K562 (cell line): ENCODE measurements at regions not wholly inside any gene's neighbourhood (a gene's known extent, or its start where the extent isn't known, plus 50 kb on each side); places are given as distances from the start of the nearest gene placed in this dataset.

Experiments
- GTF2F1 ChIP-seq: IDR thresholded peaks from 2 replicates; pipeline ENCODE4 v1.6.1; 2011; ENCODE audit warnings: low read depth, low read length, improper control_type of control experiment
- HDAC6 ChIP-seq: IDR thresholded peaks from 2 replicates; pipeline ENCODE4 v1.6.1; 2012; ENCODE audit warnings: low read depth, mild to moderate bottlenecking, control low read depth, inconsistent platforms, low read length, moderate library complexity
- MBD2 ChIP-seq: sonication (generic); IDR thresholded peaks from 2 replicates; pipeline ENCODE4 v1.6.1; 2016; ENCODE audit warnings: low read depth, borderline replicate concordance
- MEIS2 ChIP-seq: fragments of 450-650 bp; IDR thresholded peaks from 2 replicates; pipeline ENCODE4 v1.6.1; 2014; ENCODE audit warnings: mild to moderate bottlenecking; ENCODE audit not compliant: partially characterized antibody
- NCOA2 ChIP-seq, 2 experiments: fragments of 450-650 bp; IDR thresholded peaks; 2 replicates each; pipeline ENCODE4 v1.6.1; 2018; ENCODE audit warnings: mild to moderate bottlenecking in 2 of 2, moderate library complexity in 1 of 2; ENCODE audit not compliant: partially characterized antibody in 2 of 2
- PHF21A ChIP-seq: fragments of 450-650 bp; IDR thresholded peaks from 2 replicates; pipeline ENCODE4 v1.6.1; 2017; ENCODE audit warnings: low read depth, borderline replicate concordance
- RCOR1 ChIP-seq, 2 experiments: IDR thresholded peaks; 2 replicates each; pipeline ENCODE4 v1.6.1; 2012; ENCODE audit warnings: low read depth in 2 of 2, low read length in 2 of 2, borderline replicate concordance in 1 of 2, improper control_type of control experiment in 1 of 2
- SNIP1 ChIP-seq: fragments of 450-650 bp; IDR thresholded peaks from 2 replicates; pipeline ENCODE4 v1.7.1; 2017; ENCODE audit warnings: low read depth, mild to moderate bottlenecking
- SRSF3 ChIP-seq: fragments of 200-400 bp; formaldehyde crosslinking; IDR thresholded peaks from 2 replicates; pipeline ENCODE4 v1.6.1; 2016; ENCODE audit warnings: mild to moderate bottlenecking, low read length, moderate library complexity; ENCODE audit not compliant: insufficient read depth
- ZBTB8A ChIP-seq: fragments of 450-650 bp; IDR thresholded peaks from 2 replicates; pipeline ENCODE4 v1.6.1; 2018; ENCODE audit warnings: mild to moderate bottlenecking, moderate library complexity; ENCODE audit not compliant: partially characterized antibody
- ZFP1 ChIP-seq: fragments of 450-650 bp; formaldehyde crosslinking; IDR thresholded peaks from 2 replicates; pipeline ENCODE4 v1.4.0; 2020; ENCODE audit warnings: mild to moderate bottlenecking, mixed read lengths
- ZFP30 ChIP-seq: fragments of 250-450 bp; sonication (Bioruptor Pico); IDR thresholded peaks from 2 replicates; pipeline ENCODE4 v1.8.0; 2022; ENCODE audit warnings: moderate library complexity, mild to moderate bottlenecking, inconsistent platforms, borderline replicate concordance
- ZNF134 ChIP-seq: fragments of 250-450 bp; sonication (Bioruptor Pico); conservative IDR thresholded peaks from 2 replicates; pipeline ENCODE4 v1.4.0; 2020
- TF ChIP-seq, protein P1 (sequence below): fragments of 450-650 bp; IDR thresholded peaks from 2 replicates; pipeline ENCODE4 v1.6.1; 2016; ENCODE audit warnings: low read depth
- TF ChIP-seq, protein P2 (sequence below): fragments of 450-650 bp; IDR thresholded peaks from 2 replicates; pipeline ENCODE4 v1.6.1; 2016; ENCODE audit warnings: antibody characterized with exemption
- TF ChIP-seq, protein P3 (sequence below): fragments of 250-450 bp; sonication (Bioruptor Pico); IDR thresholded peaks from 2 replicates; pipeline ENCODE4 v1.5.1; 2021; ENCODE audit warnings: mild to moderate bottlenecking

DNA sequence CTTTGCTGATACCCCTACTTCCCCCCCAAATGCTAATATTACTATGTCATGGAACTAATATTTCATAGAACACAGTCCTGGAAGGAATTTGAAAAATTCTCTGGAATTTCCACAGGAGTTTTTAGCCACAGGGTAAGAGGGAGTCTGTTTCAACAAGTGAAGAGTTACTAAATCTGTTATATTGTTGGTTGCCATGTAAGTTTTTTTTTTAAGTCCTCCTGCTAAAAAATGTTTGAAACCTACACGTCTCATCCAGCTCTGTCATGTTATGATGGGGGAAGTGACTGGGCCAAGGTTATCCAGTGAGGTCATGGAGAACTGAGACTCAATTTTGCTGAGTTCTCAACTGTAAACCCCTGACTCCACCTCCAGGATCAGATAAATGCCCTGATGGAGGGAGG lies 60.8 kb upstream of the USP24 start (continued):
- no peak for TF ChIP-seq NCOA2 (IDR thresholded peaks at IDR 0.05; ENCODE audit: partially characterized antibody in 2 of 2)
- TF ChIP-seq, protein P1, sequence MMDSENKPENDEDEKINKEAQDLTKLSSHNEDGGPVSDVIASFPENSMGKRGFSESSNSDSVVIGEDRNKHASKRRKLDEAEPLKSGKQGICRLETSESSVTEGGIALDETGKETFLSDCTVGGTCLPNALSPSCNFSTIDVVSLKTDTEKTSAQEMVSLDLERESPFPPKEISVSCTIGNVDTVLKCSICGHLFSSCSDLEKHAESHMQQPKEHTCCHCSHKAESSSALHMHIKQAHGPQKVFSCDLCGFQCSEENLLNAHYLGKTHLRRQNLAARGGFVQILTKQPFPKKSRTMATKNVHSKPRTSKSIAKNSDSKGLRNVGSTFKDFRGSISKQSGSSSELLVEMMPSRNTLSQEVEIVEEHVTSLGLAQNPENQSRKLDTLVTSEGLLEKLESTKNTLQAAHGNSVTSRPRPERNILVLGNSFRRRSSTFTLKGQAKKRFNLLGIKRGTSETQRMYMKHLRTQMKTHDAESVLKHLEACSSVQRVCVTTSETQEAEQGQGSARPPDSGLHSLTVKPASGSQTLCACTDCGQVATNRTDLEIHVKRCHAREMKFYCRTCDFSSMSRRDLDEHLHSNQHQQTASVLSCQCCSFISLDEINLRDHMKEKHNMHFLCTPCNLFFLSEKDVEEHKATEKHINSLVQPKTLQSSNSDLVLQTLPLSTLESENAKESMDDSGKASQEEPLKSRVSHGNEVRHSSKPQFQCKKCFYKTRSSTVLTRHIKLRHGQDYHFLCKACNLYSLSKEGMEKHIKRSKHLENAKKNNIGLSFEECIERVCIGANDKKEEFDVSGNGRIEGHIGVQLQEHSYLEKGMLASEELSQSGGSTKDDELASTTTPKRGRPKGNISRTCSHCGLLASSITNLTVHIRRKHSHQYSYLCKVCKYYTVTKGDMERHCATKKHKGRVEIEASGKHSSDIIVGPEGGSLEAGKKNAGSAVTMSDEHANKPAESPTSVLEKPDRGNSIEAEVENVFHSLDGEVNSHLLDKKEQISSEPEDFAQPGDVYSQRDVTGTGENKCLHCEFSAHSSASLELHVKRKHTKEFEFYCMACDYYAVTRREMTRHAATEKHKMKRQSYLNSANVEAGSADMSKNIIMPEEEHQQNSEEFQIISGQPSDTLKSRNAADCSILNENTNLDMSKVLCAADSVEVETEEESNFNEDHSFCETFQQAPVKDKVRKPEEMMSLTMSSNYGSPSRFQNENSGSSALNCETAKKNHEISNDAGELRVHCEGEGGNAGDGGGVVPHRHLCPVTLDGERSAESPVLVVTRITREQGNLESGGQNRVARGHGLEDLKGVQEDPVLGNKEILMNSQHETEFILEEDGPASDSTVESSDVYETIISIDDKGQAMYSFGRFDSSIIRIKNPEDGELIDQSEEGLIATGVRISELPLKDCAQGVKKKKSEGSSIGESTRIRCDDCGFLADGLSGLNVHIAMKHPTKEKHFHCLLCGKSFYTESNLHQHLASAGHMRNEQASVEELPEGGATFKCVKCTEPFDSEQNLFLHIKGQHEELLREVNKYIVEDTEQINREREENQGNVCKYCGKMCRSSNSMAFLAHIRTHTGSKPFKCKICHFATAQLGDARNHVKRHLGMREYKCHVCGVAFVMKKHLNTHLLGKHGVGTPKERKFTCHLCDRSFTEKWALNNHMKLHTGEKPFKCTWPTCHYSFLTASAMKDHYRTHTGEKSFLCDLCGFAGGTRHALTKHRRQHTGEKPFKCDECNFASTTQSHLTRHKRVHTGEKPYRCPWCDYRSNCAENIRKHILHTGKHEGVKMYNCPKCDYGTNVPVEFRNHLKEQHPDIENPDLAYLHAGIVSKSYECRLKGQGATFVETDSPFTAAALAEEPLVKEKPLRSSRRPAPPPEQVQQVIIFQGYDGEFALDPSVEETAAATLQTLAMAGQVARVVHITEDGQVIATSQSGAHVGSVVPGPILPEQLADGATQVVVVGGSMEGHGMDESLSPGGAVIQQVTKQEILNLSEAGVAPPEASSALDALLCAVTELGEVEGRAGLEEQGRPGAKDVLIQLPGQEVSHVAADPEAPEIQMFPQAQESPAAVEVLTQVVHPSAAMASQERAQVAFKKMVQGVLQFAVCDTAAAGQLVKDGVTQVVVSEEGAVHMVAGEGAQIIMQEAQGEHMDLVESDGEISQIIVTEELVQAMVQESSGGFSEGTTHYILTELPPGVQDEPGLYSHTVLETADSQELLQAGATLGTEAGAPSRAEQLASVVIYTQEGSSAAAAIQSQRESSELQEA: no peak
- TF ChIP-seq, protein P2, sequence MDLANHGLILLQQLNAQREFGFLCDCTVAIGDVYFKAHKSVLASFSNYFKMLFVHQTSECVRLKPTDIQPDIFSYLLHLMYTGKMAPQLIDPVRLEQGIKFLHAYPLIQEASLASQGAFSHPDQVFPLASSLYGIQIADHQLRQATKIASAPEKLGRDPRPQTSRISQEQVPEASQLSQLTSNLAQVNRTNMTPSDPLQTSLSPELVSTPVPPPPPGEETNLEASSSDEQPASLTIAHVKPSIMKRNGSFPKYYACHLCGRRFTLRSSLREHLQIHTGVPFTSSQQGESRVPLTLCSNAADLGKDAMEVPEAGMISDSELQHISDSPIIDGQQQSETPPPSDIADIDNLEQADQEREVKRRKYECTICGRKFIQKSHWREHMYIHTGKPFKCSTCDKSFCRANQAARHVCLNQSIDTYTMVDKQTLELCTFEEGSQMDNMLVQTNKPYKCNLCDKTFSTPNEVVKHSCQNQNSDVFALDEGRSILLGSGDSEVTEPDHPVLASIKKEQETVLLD: no peak
- TF ChIP-seq MEIS2: peak; percentile 10
- TF ChIP-seq SRSF3: no peak
- TF ChIP-seq ZFP30 (CRISPR knock-in tag): no peak
- no peak for TF ChIP-seq MBD2
- TF ChIP-seq GTF2F1: no peak
- no peak for TF ChIP-seq HDAC6
- TF ChIP-seq ZNF134 (CRISPR knock-in tag): no peak
- TF ChIP-seq, protein P3, sequence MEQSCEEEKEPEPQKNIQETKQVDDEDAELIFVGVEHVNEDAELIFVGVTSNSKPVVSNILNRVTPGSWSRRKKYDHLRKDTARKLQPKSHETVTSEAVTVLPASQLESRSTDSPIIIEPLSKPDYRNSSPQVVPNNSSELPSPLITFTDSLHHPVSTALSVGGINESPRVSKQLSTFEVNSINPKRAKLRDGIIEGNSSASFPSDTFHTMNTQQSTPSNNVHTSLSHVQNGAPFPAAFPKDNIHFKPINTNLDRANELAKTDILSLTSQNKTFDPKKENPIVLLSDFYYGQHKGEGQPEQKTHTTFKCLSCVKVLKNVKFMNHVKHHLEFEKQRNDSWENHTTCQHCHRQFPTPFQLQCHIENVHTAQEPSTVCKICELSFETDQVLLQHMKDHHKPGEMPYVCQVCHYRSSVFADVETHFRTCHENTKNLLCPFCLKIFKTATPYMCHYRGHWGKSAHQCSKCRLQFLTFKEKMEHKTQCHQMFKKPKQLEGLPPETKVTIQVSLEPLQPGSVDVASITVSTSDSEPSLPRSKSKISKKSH (CRISPR knock-in tag): no peak
- TF ChIP-seq SNIP1: no peak
- peak in 1 of 2 experiments; percentile 58; a peak in 1 of 4 replicates for TF ChIP-seq RCOR1 (IDR thresholded peaks at IDR 0.05; ENCODE audit: borderline replicate concordance in 1 of 2, low read depth in 2 of 2, low read length in 2 of 2)
- no peak for TF ChIP-seq PHF21A
- no peak for TF ChIP-seq ZBTB8A
- TF ChIP-seq ZFP1 (CRISPR knock-in tag): no peak
